DMS79 treated with DMSO at 0.1 percent for 48 hours (cell line): ENCODE measurements at regions not wholly inside any gene's neighbourhood (a gene's known extent, or its start where the extent isn't known, plus 50 kb on each side); places are given as distances from the start of the nearest gene placed in this dataset.
A peak's percentile ranks its signal among the peaks of the same experiment; 100 is the strongest.
"Not testable (repeated sequence)": the region's sequence is repeated elsewhere in the genome, so short reads cannot be mapped to it uniquely, and the experiment has no call there.

Source experiments
- DNase-seq: peaks from one replicate; lab custom pipeline; 2025; lab: John Stamatoyannopoulos, UW

DNA sequence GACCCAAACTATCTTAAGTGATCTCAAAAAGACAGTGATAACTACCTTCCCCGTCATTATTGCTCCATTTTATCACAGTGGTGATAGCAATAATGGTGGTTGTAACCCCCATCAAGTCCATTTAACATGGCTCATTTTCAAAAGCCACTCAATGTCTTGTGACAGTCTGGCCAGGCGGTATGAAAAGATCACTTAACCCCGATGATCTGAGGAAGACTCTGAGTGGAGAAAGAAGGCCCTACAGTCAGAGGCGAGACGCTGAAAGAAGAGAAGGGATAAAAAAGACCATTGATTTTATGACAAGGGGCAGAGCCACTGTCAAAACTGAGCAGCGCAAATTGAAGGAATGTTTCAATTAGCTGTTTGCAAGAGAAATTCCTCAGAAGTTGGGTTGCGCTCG, 417.2 kb upstream of the PBX1 start:
- DNase-seq, result no peak

GRCh38 chr1:164154622-164155021, 404.4 kb upstream of the PBX1 start:
- DNase-seq, result no peak

GRCh38 chr1:164155347-164155746, 403.6 kb upstream of the PBX1 start:
- DNase-seq, result no peak

- no peak for DNase-seq
These were observed 395.6 kb upstream of the PBX1 start for GRCh38 chr1:164163289-164163849.

- DNase-seq, result no peak
These were observed 393.5 kb upstream of the PBX1 start for GRCh38 chr1:164165466-164165865.

- not testable (repeated sequence) for DNase-seq
These were observed 392.5 kb upstream of the PBX1 start for GRCh38 chr1:164166454-164166853.

DNA sequence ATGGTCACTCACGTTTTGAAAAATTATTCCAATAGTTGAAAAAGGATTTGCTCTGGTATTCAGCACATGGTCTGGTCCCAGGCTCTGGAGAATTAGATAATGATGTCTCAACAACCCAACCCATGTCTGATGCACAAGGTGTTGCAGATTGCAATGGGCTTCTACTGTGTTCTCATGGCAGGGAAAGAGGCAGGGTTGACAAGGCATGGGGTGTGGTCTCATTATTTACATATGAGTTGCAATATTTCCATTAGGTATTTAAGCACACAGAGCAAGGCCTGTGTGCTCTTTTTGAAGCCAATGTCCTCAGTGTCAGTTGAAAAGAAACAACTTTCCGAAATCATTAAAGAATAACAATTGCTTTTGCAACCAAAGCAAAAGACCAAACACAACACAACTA, 381.9 kb upstream of the PBX1 start:
- DNase-seq, result no peak

DNA sequence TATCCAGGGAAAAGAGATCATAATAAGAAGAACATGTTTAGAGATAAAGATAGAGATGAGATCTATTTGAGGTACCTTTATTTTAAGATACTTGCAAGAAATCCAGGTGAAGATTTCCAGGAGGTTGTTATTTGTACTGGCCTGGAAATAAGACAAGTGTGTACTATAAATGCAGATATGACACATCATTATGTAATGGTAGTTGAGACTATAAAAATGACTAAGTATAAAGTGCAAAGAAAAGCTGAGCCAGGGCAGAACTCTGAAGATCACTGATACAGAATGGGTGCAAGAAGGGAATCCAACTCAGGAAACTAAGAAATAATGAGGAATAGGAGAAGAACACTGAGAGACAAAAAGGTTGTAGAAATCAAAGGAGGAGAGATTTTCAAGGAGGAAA, 378.2 kb upstream of the PBX1 start:
- DNase-seq, result no peak

- DNase-seq, result no peak
These were observed 374.9 kb upstream of the PBX1 start for GRCh38 chr1:164183854-164184635.

DNA sequence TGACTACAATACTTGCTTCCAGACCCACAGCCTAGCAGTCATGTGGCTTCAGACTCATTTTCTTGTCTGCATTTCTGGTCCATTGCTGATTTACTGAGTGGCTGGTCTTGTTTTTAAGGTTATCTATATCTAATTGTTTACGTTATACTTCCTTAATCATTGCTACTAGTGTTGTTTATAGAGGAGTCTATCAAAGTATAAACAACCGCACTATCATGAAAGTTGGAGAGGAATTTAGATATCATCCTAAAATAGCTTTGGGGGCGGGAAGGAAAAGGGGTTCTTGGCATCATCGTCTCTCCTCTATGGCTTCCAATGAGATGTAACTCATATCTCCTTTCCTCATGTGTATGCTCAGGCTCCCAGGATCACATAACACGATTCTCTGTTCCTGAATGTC, 372.1 kb upstream of the PBX1 start:
- DNase-seq, result no peak

GRCh38 chr1:164188497-164188896, 370.5 kb upstream of the PBX1 start:
- no peak for DNase-seq

- DNase-seq, result no peak
These were observed 367.8 kb upstream of the PBX1 start for GRCh38 chr1:164191191-164191590.

GRCh38 chr1:164210211-164210739, 348.7 kb upstream of the PBX1 start:
- no peak for DNase-seq

DNA sequence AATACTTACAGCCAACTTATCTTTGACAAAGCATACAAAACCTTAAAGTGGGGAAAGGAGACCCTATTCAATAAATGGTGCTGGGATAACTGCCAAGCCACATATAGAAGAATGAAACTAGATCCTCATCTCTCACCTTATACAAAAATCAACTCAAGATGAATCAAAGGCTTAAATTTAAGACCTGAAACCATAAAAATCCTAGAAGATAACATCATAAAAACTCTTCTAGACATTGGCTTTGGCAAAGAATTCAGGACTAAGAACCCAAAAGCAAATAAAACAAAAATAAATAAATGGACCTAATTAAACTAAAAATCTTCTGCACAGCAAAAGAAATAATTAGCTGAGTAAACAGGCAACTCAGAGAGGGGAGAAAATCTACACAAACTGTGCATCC, 335.6 kb upstream of the PBX1 start:
- peak; percentile 96 for DNase-seq

DNA sequence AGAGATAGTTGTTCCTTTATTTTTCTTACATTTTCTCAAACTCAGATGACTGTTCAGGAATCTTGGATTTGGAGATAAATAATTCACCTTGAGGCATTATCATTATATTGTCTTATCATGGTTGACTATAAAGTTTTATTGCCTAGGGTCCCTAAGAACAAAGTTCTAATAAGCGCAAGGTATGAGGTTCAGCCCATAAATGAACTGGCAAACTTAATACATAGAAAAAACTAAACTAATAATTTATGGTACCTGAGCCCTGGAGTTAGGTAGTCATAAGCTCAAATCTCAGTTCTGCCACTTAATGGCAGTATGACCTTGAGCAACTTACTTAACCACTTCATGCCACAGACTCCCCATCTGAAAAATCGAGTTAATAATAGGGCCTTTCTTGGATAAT, 334.0 kb upstream of the PBX1 start:
- DNase-seq, result no peak

DNA sequence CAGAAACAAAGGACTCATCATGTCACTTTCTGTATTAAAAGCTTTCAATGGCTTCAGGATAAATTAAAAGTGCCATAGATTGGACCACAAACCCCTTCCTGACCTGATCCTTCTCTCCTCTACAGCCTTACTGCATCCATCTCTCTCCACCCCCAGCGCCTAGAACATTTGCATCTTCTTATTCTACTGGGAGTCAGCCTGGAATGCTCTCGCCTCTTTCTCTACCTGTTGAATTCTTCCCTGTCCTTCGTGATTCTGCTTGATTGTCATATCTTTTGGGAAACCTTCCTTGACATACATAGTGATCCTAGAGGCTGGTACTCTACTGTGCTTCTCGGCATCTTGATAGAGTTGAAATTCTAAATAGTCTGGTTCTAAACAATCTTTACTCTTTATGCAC, 332.0 kb upstream of the PBX1 start:
- no peak for DNase-seq

GRCh38 chr1:164228928-164229327, 330.1 kb upstream of the PBX1 start:
- no peak for DNase-seq

- DNase-seq, result no peak
These were observed 325.8 kb upstream of the PBX1 start for GRCh38 chr1:164233149-164233548.

- DNase-seq, result no peak
These were observed 318.9 kb upstream of the PBX1 start for GRCh38 chr1:164240081-164240480.

GRCh38 chr1:164250365-164250764, 308.6 kb upstream of the PBX1 start:
- DNase-seq, result no peak

DNA sequence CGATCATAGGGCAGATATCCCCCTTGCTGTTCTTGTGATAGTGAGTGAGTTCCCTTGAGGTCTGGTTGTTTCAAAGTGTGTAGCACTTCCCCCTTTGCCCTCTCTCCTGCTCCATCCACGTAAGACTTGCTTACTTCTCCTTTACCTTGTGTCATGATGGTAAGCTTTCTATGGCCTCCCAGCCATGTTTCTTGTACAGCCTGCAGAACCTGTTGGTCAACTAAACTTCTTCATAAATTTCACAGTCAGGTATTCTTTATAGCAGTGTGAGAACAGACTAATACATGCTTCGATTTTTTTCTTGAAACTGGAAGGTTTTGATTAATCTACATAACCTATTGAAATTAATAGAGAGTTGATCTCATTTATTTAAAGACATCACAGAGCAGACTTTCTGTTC, 302.5 kb upstream of the PBX1 start:
- DNase-seq, result no peak

DNA sequence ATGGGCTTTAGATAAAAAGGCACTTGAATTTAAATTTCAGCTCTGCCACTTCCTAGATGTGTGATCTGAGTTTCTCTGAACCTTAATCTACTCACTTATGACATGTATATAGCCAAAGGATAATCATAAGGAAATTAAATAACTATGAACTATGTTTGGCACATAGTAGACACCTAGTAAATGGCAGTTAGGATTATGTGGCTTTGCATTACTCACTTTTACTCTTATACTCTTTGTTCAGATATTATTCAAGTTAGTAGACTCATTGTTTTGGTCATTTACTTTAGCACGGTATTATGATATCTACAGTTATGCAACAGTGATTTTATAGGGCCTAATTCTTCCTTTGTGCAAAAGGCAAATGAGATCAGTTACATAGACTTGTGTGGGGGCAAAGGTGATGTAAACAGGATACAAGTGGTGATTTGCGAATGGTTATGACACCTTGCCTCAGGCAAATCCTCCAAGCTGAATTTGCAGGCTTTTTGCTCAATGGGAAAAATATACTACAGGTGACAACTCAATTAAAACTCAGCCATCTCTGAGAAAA, 297.2 kb upstream of the PBX1 start:
- DNase-seq, result peak; percentile 35

GRCh38 chr1:164263540-164263939, 295.4 kb upstream of the PBX1 start:
- no peak for DNase-seq
